ENCODE measurements at regions not wholly inside any gene's neighbourhood (a gene's known extent, or its start where the extent isn't known, plus 50 kb on each side); places are given as distances from the start of the nearest gene placed in this dataset.

DNA sequence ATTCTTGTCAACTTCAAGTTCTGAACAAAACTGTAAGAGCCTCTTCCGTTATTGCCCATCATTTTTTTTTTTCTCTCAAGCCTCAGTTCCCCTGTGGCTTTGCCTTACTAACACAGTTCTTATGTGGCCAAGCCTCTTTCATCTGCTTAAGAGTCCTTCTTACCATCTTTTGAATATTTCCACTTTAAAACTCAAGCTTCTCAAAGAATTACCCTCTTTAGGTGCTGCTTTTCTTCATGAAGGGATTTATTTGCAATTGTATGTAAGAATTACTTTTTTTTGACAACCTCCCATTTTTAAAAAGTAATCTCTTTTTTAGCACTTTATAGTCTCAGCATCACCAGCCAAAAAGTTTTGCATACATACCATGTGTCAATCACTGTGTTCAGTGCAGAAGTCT, 240.2 kb upstream of the RMST start:
- no peak for TF ChIP-seq POLR2A (IDR thresholded peaks at IDR 0.05)
- TF ChIP-seq, protein P1, sequence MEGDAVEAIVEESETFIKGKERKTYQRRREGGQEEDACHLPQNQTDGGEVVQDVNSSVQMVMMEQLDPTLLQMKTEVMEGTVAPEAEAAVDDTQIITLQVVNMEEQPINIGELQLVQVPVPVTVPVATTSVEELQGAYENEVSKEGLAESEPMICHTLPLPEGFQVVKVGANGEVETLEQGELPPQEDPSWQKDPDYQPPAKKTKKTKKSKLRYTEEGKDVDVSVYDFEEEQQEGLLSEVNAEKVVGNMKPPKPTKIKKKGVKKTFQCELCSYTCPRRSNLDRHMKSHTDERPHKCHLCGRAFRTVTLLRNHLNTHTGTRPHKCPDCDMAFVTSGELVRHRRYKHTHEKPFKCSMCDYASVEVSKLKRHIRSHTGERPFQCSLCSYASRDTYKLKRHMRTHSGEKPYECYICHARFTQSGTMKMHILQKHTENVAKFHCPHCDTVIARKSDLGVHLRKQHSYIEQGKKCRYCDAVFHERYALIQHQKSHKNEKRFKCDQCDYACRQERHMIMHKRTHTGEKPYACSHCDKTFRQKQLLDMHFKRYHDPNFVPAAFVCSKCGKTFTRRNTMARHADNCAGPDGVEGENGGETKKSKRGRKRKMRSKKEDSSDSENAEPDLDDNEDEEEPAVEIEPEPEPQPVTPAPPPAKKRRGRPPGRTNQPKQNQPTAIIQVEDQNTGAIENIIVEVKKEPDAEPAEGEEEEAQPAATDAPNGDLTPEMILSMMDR (IDR thresholded peaks at IDR 0.05) = no peak
